Cardiac muscle cell (in vitro differentiated cells and primary cell): ENCODE measurements at regions not wholly inside any gene's neighbourhood (a gene's known extent, or its start where the extent isn't known, plus 50 kb on each side); places are given as distances from the start of the nearest gene placed in this dataset.
"Not testable (repeated sequence)": the region's sequence is repeated elsewhere in the genome, so short reads cannot be mapped to it uniquely, and the experiment has no call there.

Experiments used
- DNase-seq, 2 donors: peaks; one replicate each; pipeline versions ENCODE4 v3.0.0 to v3.0.0-alpha.2; 2010 to 2017; ENCODE audit warnings: low read depth in 1 of 2, low spot score in 1 of 2
- H3K27ac ChIP-seq: fragments of 200-600 bp; sonication (generic); 2 replicates; pipeline ENCODE4 v1.5.1; 2016
- H3K27me3 ChIP-seq: fragments of 200-600 bp; sonication (generic); 2 replicates; pipeline ENCODE4 v1.6.0; 2016; ENCODE audit warnings: control low read depth
- H3K36me3 ChIP-seq: fragments of 200-600 bp; sonication (generic); 2 replicates; pipeline ENCODE4 v1.5.1; 2016; ENCODE audit warnings: control low read depth
- H3K4me1 ChIP-seq: fragments of 200-600 bp; sonication (generic); 2 replicates; pipeline ENCODE4 v1.8.1; 2017; ENCODE audit warnings: low read depth, mild to moderate bottlenecking, mixed run types
- H3K4me3 ChIP-seq: fragments of 200-600 bp; sonication (generic); 2 replicates; pipeline ENCODE4 v1.5.1; 2016; ENCODE audit warnings: mild to moderate bottlenecking
- H3K9me3 ChIP-seq: fragments of 200-600 bp; sonication (generic); 2 replicates; pipeline ENCODE4 v1.5.1; 2017; ENCODE audit warnings: low read depth, mild to moderate bottlenecking, control low read depth
- TF ChIP-seq, protein P1 (sequence below): IDR thresholded peaks from 2 replicates; pipeline ENCODE4 v1.5.1; 2012; ENCODE audit warnings: low read depth, mild to moderate bottlenecking, low read length

DNA sequence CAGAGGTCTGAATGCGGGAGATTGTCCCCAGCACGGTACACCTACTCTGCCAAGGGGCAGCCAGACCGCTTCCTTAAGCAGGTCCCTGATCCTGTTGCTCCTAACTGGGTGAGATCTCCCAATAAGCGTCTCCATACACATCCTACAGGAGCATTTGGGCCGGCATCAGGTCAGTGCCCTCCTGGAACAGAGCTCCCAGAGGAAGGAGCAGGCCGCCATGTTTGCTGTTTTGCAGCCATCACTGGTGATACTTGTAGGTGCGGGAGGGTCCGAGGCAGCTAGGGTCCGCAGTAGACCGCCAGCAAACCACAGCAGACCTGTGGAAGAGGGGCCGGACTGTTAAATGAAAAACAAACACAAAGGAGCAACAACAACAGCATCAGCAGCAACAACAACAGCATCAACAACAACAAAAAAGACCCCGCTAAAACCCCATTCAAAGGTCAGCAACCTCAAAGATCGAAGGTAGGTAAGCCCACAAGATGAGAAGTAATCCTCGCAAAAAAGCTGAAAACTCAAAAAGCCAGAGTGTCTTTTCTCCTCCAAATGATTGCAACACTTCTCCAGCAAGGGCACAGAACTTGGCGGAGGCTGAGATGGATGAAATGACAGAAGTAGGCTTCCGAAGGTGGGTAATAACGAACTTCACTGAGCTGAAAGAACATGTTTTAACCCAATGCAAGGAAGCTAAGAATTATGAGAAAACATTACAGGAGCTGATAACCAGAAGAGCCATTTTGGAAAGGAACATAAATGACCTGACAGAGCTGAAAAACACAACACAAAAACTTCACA, 79.0 kb upstream of the CDH7 start:
- no peaks in the 10 kb centered on the region for H3K27me3 ChIP-seq
- no peak for DNase-seq
- H3K4me3 ChIP-seq: no peak overlapping the region
- H3K9me3 ChIP-seq: no peaks in the 10 kb centered on the region
- no peaks in the 10 kb centered on the region for H3K4me1 ChIP-seq
- TF ChIP-seq, protein P1, sequence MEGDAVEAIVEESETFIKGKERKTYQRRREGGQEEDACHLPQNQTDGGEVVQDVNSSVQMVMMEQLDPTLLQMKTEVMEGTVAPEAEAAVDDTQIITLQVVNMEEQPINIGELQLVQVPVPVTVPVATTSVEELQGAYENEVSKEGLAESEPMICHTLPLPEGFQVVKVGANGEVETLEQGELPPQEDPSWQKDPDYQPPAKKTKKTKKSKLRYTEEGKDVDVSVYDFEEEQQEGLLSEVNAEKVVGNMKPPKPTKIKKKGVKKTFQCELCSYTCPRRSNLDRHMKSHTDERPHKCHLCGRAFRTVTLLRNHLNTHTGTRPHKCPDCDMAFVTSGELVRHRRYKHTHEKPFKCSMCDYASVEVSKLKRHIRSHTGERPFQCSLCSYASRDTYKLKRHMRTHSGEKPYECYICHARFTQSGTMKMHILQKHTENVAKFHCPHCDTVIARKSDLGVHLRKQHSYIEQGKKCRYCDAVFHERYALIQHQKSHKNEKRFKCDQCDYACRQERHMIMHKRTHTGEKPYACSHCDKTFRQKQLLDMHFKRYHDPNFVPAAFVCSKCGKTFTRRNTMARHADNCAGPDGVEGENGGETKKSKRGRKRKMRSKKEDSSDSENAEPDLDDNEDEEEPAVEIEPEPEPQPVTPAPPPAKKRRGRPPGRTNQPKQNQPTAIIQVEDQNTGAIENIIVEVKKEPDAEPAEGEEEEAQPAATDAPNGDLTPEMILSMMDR: no peak
- no peak overlapping the region for H3K27ac ChIP-seq
- H3K36me3 ChIP-seq: no peaks in the 10 kb centered on the region

DNA sequence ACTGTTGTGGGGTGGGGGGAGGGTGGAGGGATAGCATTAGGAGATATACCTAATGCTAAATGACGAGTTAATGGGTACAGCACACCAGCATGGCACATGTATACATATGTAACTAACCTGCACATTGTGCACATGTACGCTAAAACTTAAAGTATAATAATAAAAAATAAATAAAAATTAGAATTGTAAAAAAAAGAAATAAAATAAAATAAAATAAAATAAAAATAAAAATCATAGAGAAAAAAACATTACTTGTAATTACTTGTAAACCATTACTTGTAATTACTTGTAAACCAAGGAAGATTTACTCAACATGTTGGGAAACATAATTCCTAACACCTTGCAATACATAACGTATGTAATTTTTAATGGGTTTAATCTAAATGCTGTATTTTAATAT, 80.7 kb upstream of the CDH7 start:
- not testable (repeated sequence) for DNase-seq, H3K36me3 ChIP-seq, H3K4me1 ChIP-seq, H3K27me3 ChIP-seq, H3K4me3 ChIP-seq, H3K27ac ChIP-seq, H3K9me3 ChIP-seq

DNA sequence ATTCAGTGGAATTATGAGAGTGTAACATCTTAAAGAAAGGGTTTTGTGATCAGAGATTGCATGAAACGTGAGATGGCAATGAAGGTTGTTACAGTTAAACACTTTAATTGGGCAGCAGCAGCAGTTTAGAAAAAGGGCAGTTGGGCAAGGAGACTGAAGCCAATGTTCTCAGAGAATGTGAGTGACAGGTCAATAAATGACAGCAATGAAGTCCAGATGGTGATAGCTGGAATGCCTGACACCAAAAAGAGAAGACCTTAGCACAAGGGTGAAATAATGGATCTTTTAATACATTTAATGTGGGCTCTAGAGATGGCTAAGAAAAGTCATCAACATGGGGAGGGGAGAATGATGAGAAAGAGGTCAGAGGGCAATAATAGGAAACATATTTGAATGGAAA, 89.4 kb upstream of the CDH7 start:
- no peaks in the 10 kb centered on the region for H3K4me1 ChIP-seq
- H3K36me3 ChIP-seq: no peaks in the 10 kb centered on the region
- no peak overlapping the region for H3K4me3 ChIP-seq
- no peaks in the 10 kb centered on the region for H3K27me3 ChIP-seq
- DNase-seq: no peak
- no peak overlapping the region for H3K27ac ChIP-seq
- H3K9me3 ChIP-seq: no peaks in the 10 kb centered on the region
- TF ChIP-seq, protein P1: no peak

DNA sequence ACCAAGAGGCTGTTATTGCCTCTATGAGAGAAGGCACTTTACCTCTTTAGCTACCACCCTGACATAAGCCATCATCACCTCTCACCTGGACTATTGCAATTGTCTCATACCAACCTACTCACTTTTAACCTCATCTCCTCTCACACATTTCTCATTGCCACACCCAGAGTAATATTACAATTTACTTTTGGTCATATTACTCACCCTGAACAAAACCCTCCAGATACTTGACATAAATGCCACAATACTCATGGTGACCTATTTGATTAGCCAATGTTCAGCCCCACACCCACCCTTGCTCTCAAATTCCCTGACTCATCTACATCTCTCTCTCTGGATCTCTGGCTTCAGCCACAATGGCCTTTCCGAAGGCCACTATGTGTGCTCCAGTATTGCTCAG, 90.9 kb upstream of the CDH7 start:
- H3K9me3 ChIP-seq: no peaks in the 10 kb centered on the region
- no peak overlapping the region for H3K27ac ChIP-seq
- no peaks in the 10 kb centered on the region for H3K27me3 ChIP-seq
- H3K4me1 ChIP-seq: no peaks in the 10 kb centered on the region
- no peaks in the 10 kb centered on the region for H3K36me3 ChIP-seq
- H3K4me3 ChIP-seq: no peak overlapping the region
- TF ChIP-seq, protein P1: no peak
- DNase-seq: no peak

DNA sequence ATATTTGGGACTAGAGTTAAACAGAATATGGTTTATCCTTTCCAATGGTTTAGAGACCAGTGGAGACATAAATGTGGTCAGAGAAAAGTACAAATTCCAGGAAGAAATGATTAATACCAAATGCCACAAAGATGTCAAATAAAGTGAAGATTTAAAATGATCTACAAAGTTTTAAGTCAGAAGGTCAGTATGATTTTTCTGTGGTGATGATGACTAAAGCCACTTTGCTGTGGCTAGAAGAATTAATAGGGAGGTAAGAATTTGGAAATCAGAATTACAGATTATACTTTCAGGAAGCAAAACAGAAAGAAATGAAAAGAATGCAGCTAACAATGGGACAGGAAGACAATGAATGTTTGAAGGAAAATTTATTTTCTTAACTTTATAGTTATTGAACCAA, 91.5 kb upstream of the CDH7 start:
- no peaks in the 10 kb centered on the region for H3K27me3 ChIP-seq
- DNase-seq: no peak
- no peaks in the 10 kb centered on the region for H3K4me1 ChIP-seq
- no peak overlapping the region for H3K27ac ChIP-seq
- TF ChIP-seq, protein P1: no peak
- no peaks in the 10 kb centered on the region for H3K36me3 ChIP-seq
- no peak overlapping the region for H3K4me3 ChIP-seq
- no peaks in the 10 kb centered on the region for H3K9me3 ChIP-seq

DNA sequence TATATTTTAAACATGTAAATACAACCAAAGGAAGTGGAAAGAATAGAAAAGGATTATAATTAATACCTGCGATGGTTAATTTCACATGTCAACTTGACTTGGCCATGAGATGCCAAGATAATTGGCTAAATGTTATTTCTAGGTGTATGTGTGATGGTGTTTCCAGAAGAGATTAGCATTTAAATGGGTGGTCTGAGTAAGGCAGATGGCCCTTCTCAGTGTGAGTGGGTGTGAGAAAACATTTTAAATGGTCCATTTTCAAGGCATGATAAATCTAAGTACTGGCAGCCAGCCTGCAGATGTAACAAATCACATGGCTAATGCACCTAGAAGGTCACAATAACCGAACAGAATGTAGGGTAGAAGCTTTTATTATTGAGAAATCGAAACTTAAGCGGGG, 99.6 kb upstream of the CDH7 start:
- no peaks in the 10 kb centered on the region for H3K36me3 ChIP-seq
- TF ChIP-seq, protein P1: no peak
- DNase-seq: no peak

More for the DNA sequence above, 99.6 kb upstream of the CDH7 start:
- H3K27me3 ChIP-seq: no peaks in the 10 kb centered on the region
- H3K27ac ChIP-seq: no peak overlapping the region
- no peak overlapping the region for H3K4me3 ChIP-seq
- H3K9me3 ChIP-seq: no peaks in the 10 kb centered on the region
- no peaks in the 10 kb centered on the region for H3K4me1 ChIP-seq
